NB4 (cell line): ENCODE measurements at regions not wholly inside any gene's neighbourhood (a gene's known extent, or its start where the extent isn't known, plus 50 kb on each side); places are given as distances from the start of the nearest gene placed in this dataset.

Source experiments
- CTCF ChIP-seq: IDR thresholded peaks from one replicate; pipeline ENCODE4 v1.5.1; 2012; ENCODE audit warnings: low read depth, low read length
- POLR2A ChIP-seq: IDR thresholded peaks from 2 replicates; pipeline ENCODE4 v1.6.1; 2011; ENCODE audit warnings: mild to moderate bottlenecking; ENCODE audit not compliant: insufficient read length; ENCODE audit errors: extremely low read depth
- TF ChIP-seq, protein P1 (sequence below): IDR thresholded peaks from 2 replicates; pipeline ENCODE4 v1.6.1; 2011; ENCODE audit warnings: low read depth, low read length

GRCh38 chr11:35073691-35074419, 65.1 kb upstream of the CD44 start:
- TF ChIP-seq CTCF (no peak), POLR2A (no peak)
- TF ChIP-seq, protein P1, sequence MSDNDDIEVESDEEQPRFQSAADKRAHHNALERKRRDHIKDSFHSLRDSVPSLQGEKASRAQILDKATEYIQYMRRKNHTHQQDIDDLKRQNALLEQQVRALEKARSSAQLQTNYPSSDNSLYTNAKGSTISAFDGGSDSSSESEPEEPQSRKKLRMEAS = no peak
